Jurkat, Clone E6-1 (cell line): ENCODE measurements at regions not wholly inside any gene's neighbourhood (a gene's known extent, or its start where the extent isn't known, plus 50 kb on each side); places are given as distances from the start of the nearest gene placed in this dataset.
"Not testable (repeated sequence)": the region's sequence is repeated elsewhere in the genome, so short reads cannot be mapped to it uniquely, and the experiment has no call there.

Experiments used
- DNase-seq: peaks from one replicate; pipeline ENCODE4 v3.0.0-alpha.2; 2011; ENCODE audit warnings: low read depth, low spot score
- H3K4me3 ChIP-seq: 2 replicates; pipeline ENCODE4 v1.5.1; 2011; ENCODE audit warnings: mild to moderate bottlenecking, low read length, control low read depth, moderate library complexity

GRCh38 chr4:9505341-9505740 is 61.1 kb downstream of the DEFB131A start:
- DNase-seq, H3K4me3 ChIP-seq: not testable (repeated sequence)

GRCh38 chr4:9506672-9507071 is 62.5 kb downstream of the DEFB131A start:
- not testable (repeated sequence) for H3K4me3 ChIP-seq, DNase-seq

DNA sequence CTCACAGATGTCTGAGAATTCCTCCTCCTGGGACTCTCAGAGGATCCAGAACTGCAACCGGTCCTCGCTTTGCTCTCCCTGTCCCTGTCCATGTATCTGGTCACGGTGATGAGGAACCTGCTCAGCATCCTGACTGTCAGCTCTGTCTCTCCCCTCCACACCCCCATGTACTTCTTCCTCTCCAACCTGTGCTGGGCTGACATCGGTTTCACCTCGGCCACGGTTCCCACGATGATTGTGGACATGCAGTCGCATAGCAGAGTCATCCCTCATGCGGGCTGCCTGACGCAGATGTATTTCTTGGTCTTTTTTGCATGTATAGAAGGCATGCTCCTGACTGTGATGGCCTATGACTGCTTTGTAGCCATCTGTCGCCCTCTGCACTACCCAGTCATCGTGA is 68.7 kb downstream of the DEFB131A start:
- not testable (repeated sequence) for DNase-seq, H3K4me3 ChIP-seq

GRCh38 chr4:9519631-9520030 is 75.4 kb downstream of the DEFB131A start:
- DNase-seq = not testable (repeated sequence)

GRCh38 chr4:9522903-9523302 is 78.7 kb downstream of the DEFB131A start:
- DNase-seq = peak; percentile 48
- H3K4me3 ChIP-seq = not testable (repeated sequence)

More at GRCh38 chr4:9519631-9520030, 75.4 kb downstream of the DEFB131A start:
- H3K4me3 ChIP-seq = not testable (repeated sequence)

DNA sequence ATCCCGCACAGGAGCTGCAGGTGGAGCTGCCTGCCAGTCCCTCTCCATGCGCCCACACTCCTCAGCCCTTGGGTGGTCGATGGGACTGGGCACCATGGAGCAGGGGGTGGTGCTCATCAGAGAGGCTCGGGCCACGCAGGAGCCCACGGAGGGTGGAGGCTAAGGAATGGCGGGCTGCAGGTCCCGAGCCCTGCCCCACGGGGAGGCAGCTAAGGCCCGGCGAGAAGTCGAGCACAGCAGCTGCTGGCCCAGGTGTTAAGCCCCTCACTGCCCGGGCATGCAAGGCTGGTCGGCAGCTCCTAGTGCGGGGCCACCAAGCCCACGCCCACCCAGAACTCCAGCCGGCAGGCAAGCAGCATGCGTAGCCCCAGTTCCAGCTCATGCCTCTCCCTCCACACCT is 80.2 kb downstream of the DEFB131A start:
- not testable (repeated sequence) for DNase-seq, H3K4me3 ChIP-seq

GRCh38 chr4:9532134-9532862 is 88.1 kb downstream of the DEFB131A start:
- H3K4me3 ChIP-seq = peak overlapping the region; percentile 71
- peak; percentile 68 for DNase-seq

DNA sequence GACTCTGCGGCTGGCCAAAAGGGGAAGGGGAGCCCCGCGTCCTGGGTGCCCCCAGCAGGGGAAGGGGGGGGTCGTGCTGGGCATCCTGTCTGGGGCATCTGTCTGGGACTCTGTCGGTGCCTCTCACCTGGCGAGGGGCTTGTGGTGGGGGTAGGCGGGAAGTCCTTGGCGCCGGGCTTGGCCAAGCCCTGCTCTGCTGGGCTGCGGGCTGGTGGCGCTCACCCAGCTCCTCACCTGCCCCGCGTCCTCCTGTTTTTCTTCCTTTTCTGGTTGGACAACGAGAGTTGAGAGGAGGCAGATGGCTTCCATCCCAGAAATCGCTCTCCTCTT is 88.6 kb downstream of the DEFB131A start:
- DNase-seq = not testable (repeated sequence)
- H3K4me3 ChIP-seq = peak overlapping the region; percentile 71

- H3K4me3 ChIP-seq, DNase-seq: not testable (repeated sequence)
These were observed 92.9 kb downstream of the DEFB131A start for GRCh38 chr4:9537101-9537500.

- not testable (repeated sequence) for DNase-seq
These were observed 95.8 kb downstream of the DEFB131A start for GRCh38 chr4:9539939-9540520.

GRCh38 chr4:9541388-9541915 is 97.2 kb downstream of the DEFB131A start:
- DNase-seq, H3K4me3 ChIP-seq: not testable (repeated sequence)

More at GRCh38 chr4:9539939-9540520, 95.8 kb downstream of the DEFB131A start:
- H3K4me3 ChIP-seq = not testable (repeated sequence)

- DNase-seq = peak; percentile 27
These were observed 100.6 kb downstream of the DEFB131A start for GRCh38 chr4:9544851-9545250.

DNA sequence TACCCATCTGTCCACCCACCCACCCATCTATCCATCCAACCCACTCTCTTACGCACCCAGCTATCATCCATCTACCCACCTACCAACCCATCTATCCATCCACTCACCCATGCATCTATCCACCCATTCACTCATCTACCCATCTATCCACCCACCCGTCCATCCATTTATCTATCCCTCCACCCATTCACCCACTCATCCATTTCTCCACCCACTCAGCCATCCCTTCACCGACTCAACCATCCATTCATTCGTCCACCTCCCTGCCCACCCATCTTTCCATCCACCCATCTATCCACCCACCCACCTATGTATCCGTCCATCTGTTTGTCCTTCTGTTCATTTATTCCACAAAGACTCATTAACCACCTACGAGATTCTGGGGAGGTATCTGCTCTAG is 103.3 kb downstream of the DEFB131A start:
- H3K4me3 ChIP-seq, DNase-seq: not testable (repeated sequence)

More at GRCh38 chr4:9544851-9545250, 100.6 kb downstream of the DEFB131A start:
- H3K4me3 ChIP-seq = not testable (repeated sequence)

DNA sequence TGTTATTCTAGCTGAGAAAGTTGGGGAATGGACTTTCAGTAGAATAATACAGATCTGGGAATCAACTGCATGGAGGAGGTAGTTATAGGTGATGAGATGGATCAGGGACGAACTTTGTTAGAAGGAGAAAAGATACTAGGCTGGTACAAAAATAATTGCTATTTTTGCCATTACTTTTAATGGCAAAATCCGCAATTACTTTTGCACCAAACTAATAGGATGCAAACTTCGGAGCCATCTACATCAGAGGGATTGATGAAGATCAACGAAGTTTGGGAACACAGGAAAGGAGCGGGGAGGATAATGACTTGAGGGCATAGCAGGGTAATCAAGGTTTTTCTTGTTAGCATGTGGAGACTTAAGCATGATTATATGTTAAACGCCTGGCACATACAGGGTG is 111.9 kb downstream of the DEFB131A start:
- H3K4me3 ChIP-seq, DNase-seq: not testable (repeated sequence)

- H3K4me3 ChIP-seq, DNase-seq: not testable (repeated sequence)
These were observed 133.7 kb downstream of the DEFB131A start for GRCh38 chr4:9577869-9578268.

- not testable (repeated sequence) for H3K4me3 ChIP-seq, DNase-seq
These were observed 138.7 kb downstream of the DEFB131A start for GRCh38 chr4:9582880-9583279.

DNA sequence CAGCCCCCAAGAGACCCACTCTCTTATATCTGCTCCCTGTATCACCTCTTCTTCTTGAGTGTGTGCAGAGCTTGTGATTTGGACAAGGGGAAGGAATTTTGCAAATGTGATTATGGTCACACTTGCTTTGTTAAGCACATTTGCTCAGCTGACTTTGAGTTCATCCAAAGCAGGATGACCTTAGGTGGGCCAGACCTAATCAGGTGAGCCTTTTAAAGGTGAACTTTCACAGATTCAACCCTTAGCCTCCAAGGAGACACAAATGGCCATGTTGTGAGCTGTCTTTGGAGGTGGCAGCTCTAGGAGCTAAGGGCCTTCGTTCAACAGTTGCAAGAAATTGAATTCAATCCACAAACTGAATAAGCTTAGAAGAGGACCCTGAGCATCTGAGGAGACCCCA is 147.8 kb downstream of the DEFB131A start:
- no peak for DNase-seq
- H3K4me3 ChIP-seq = no peak overlapping the region

DNA sequence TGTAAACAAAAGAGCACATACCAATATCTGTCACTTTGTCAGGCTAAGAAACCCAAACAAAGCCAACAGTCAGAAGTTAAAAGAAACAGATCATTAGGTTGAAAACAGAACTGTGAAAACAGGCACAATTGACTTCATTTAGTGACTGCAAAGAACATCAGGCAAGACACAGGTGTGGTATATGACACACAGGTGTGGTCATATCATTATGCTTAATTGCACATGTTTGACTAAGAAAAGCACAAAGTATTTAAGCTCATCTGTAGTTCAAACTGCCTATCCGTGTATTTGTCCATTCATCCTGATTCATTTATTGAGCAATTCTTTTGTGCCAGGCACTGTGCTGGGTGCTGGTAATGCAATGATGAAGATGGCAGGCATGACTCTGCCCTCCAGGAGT is 150.7 kb downstream of the DEFB131A start:
- DNase-seq = no peak

GRCh38 chr4:9595531-9595930 is 151.3 kb downstream of the DEFB131A start:
- not testable (repeated sequence) for H3K4me3 ChIP-seq, DNase-seq

More for the DNA sequence above, 150.7 kb downstream of the DEFB131A start:
- H3K4me3 ChIP-seq = no peak overlapping the region

DNA sequence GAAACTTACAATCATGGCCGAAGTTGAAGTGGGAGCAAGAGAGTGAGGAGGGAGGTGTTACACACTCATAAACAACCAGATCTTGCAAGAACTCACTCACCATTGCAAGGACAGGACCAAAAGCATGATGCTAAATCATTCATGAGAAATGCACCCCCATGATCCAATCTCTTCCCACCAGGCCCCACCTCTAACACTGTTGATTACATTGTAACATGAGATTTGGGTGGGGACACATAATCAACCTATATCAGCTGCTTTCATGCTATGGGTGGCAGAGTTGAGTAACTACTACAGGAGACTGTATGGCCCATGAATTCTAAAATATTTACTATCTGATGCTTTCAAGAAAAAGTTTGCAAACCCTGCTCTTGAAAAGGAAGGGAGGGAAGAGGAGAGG is 155.1 kb downstream of the DEFB131A start:
- no peak for DNase-seq
- no peak overlapping the region for H3K4me3 ChIP-seq
